ENCODE measurements at regions not wholly inside any gene's neighbourhood (a gene's known extent, or its start where the extent isn't known, plus 50 kb on each side); places are given as distances from the start of the nearest gene placed in this dataset.
"Not testable (repeated sequence)": the region's sequence is repeated elsewhere in the genome, so short reads cannot be mapped to it uniquely, and the experiment has no call there.

- DNase-seq = no peak
Observed at GRCh38 chr2:208929894-208930427, 493.9 kb upstream of the MAP2 start.

- DNase-seq = no peak
Observed at GRCh38 chr2:208935531-208935930, 488.3 kb upstream of the MAP2 start.

- no peak for DNase-seq
Observed at GRCh38 chr2:208937521-208937920, 486.3 kb upstream of the MAP2 start.

GRCh38 chr2:208939852-208940251 is 484.0 kb upstream of the MAP2 start:
- no peak for DNase-seq

- DNase-seq = no peak
Observed at GRCh38 chr2:208945719-208946256, 478.1 kb upstream of the MAP2 start.

- DNase-seq = no peak
Observed at GRCh38 chr2:208948073-208948472, 475.8 kb upstream of the MAP2 start.

GRCh38 chr2:208970070-208970469 is 453.8 kb upstream of the MAP2 start:
- DNase-seq = no peak

- no peak for DNase-seq
Observed at GRCh38 chr2:208977582-208977981, 446.3 kb upstream of the MAP2 start.

GRCh38 chr2:208978946-208979345 is 444.9 kb upstream of the MAP2 start:
- no peak for DNase-seq

GRCh38 chr2:208980321-208980720 is 443.5 kb upstream of the MAP2 start:
- no peak for DNase-seq

- DNase-seq = no peak
Observed at GRCh38 chr2:208982831-208983230, 441.0 kb upstream of the MAP2 start.

GRCh38 chr2:208983486-208983885 is 440.4 kb upstream of the MAP2 start:
- DNase-seq = no peak

GRCh38 chr2:208984376-208985090 is 439.3 kb upstream of the MAP2 start:
- DNase-seq = no peak

GRCh38 chr2:208985644-208986043 is 438.2 kb upstream of the MAP2 start:
- no peak for DNase-seq

GRCh38 chr2:208990716-208991115 is 433.1 kb upstream of the MAP2 start:
- DNase-seq = no peak

GRCh38 chr2:208999911-209000310 is 423.9 kb upstream of the MAP2 start:
- peak in 11 of 58 donors; percentile 1 to 59 (median 17) for DNase-seq

GRCh38 chr2:209002054-209002453 is 421.8 kb upstream of the MAP2 start:
- DNase-seq = no peak

- no peak for DNase-seq
Observed at GRCh38 chr2:209005371-209005770, 418.5 kb upstream of the MAP2 start.

GRCh38 chr2:209008636-209009287 is 415.1 kb upstream of the MAP2 start:
- DNase-seq = no peak

GRCh38 chr2:209018633-209019032 is 405.2 kb upstream of the MAP2 start:
- DNase-seq = not testable (repeated sequence)

- no peak for DNase-seq
Observed at GRCh38 chr2:209029249-209029648, 394.6 kb upstream of the MAP2 start.

GRCh38 chr2:209044307-209044706 is 379.5 kb upstream of the MAP2 start:
- DNase-seq = no peak

GRCh38 chr2:209046163-209046562 is 377.7 kb upstream of the MAP2 start:
- no peak for DNase-seq
